ENCODE measurements at regions not wholly inside any gene's neighbourhood (a gene's known extent, or its start where the extent isn't known, plus 50 kb on each side); places are given as distances from the start of the nearest gene placed in this dataset.

GRCh38 chr10:120161111-120161510, 268.6 kb downstream of the SEC23IP start:
- TF ChIP-seq CTCF (IDR thresholded peaks at IDR 0.05 in 8 of 11, conservative IDR thresholded peaks at IDR 0.05 in 3 of 11) (no peak), POLR2AphosphoS5 (IDR thresholded peaks at IDR 0.05) (no peak)
